T-helper 2 cell treated with Interferon-gamma antibody and Interleukin-4, amounts not matched to agents 5 μg/mL and 100 μg/mL, for 36 hours (primary cell): ENCODE measurements at regions not wholly inside any gene's neighbourhood (a gene's known extent, or its start where the extent isn't known, plus 50 kb on each side); places are given as distances from the start of the nearest gene placed in this dataset.

ENCODE experiments used
- DNase-seq: peaks from one replicate; pipeline ENCODE4 v3.0.0; 2021; ENCODE audit warnings: low spot score
- H3K27ac Mint-ChIP-seq: one replicate; pipeline ENCODE4 v1.8.0; 2021; ENCODE audit warnings: mild to moderate bottlenecking, mixed read lengths
- H3K27me3 Mint-ChIP-seq: one replicate; pipeline ENCODE4 v1.8.0; 2021; ENCODE audit warnings: low read depth, mixed read lengths
- H3K36me3 Mint-ChIP-seq: one replicate; pipeline ENCODE4 v1.8.0; 2021; ENCODE audit warnings: low read depth, mixed read lengths
- H3K4me1 Mint-ChIP-seq: one replicate; pipeline ENCODE4 v1.8.0; 2021; ENCODE audit warnings: low read depth, mixed read lengths
- H3K4me3 Mint-ChIP-seq: one replicate; pipeline ENCODE4 v1.8.0; 2022; ENCODE audit warnings: mild to moderate bottlenecking, moderate library complexity, mixed read lengths
- H3K9me3 Mint-ChIP-seq: one replicate; pipeline ENCODE4 v1.8.0; 2021; ENCODE audit warnings: mixed read lengths

DNA sequence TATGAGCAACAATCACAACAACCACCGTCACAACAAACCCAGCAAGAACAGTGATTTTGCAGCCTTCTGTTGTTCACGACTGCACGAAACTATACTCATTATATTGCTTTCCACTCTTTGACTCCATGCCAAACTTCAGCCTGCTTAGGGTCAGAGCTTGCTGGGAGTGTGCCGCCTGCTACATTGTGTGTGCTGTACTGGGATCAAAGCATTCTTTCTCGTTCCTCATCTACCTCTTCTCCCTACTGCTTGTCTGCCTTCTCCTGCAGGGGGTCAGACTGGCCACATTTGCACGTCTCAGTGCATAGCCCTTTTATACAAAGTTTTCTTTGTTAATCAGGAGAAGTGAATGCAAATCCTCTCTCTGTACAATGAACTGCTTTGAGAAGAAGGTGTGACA lies 401.6 kb upstream of the CITED2 start:
- Mint-ChIP-seq H3K27ac (no peak overlapping the region), H3K36me3 (no peaks in the 10 kb centered on the region), H3K9me3 (no peaks in the 10 kb centered on the region), H3K27me3 (no peaks in the 10 kb centered on the region), H3K4me1 (no peaks in the 10 kb centered on the region), H3K4me3 (no peak overlapping the region)
- DNase-seq: no peak

DNA sequence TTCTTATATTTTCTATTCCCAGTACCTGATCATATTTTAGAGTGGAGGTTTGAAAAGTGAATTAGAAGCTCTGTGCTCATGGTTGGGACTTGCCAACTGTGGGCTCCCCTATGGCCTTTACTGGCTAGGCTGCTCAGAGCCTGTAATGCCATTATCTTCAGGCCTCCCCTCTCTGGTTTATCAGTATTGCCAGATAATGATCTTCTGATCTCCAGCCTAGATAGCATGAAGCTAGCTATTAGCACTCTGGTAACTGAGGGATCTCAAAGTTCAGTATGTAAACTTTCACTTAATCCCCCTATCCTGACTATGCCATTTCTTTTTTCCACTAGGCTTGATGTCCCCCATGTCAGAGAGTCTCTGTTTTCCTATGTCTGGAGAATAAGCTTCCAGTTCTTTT lies 393.7 kb upstream of the CITED2 start:
- Mint-ChIP-seq H3K4me3 (no peak overlapping the region), H3K9me3 (no peaks in the 10 kb centered on the region), H3K27me3 (peaks cover 3% of the 10 kb centered on the region), H3K36me3 (no peaks in the 10 kb centered on the region), H3K4me1 (peaks cover 8% of the 10 kb centered on the region), H3K27ac (no peak overlapping the region)
- no peak for DNase-seq

DNA sequence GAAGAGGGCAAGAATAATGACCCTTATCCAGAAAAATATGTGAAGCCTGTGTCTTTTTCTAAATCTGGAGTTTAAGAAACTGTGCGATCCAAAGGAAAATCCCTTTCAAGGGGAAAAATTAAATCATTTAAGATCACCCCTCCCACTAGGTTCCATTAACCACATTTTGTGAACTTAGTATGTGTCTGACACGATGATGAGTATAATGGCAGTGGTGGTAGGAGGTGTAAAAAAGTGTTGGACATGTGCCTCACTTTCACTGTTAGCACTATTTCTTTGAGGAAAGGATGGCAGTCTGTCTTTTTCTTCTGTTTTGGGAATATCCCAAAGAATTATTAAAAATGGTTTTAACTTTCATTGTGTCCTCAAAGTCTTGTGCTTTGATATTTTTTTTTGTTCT lies 392.3 kb upstream of the CITED2 start:
- DNase-seq: no peak
- Mint-ChIP-seq H3K9me3 (no peaks in the 10 kb centered on the region), H3K27me3 (peaks cover 3% of the 10 kb centered on the region), H3K4me1 (peaks cover 8% of the 10 kb centered on the region), H3K4me3 (no peak overlapping the region), H3K36me3 (no peaks in the 10 kb centered on the region), H3K27ac (no peak overlapping the region)

DNA sequence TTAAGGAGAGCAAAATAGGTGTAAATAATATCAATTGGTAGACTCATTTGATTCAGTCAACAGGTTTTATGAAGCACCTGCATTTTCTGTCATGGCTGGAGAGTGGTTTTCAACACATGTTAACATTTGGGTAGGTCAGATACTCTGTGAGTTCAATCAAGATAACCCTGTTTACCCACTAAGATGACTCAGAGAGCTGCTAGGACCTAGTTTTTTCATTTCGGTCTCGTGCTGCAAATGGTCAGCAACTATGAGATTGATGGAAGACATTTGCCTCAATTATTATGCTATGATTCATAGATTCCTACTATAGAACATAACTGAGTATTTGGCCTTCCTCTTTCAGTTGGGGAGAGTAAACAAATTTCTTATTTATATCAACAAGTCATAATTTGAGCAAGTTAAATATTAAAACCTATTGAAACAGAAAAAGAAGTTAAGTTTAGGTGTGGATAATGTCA lies 391.4 kb upstream of the CITED2 start:
- H3K27ac Mint-ChIP-seq: no peak overlapping the region
- H3K27me3 Mint-ChIP-seq: peaks cover 3% of the 10 kb centered on the region
- DNase-seq: no peak
- no peaks in the 10 kb centered on the region for H3K9me3 Mint-ChIP-seq
- peaks cover 8% of the 10 kb centered on the region for H3K4me1 Mint-ChIP-seq
- no peaks in the 10 kb centered on the region for H3K36me3 Mint-ChIP-seq
- no peak overlapping the region for H3K4me3 Mint-ChIP-seq

DNA sequence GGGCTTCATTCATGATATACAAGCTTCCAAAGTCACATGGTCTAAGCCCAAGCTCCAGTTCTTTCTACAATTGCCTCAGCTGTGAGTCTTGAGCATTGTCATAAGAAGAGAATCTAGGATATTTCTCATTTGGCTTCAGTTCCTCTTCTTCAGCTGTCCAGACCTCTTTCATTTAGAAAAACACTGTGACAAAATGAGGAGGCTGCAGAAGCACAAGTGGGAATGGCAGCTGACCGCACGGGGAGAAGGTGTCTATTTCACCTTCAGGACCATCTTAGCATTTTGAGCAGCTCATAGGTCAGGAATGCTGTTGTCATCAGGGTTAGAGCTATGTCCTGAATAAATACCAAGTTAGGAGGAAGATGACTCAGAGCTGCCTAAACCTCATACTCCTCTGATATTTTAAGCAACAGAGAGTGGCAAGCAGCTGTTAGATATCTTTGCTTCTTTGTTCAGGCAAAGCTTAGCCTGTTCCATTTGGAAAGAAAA lies 390.1 kb upstream of the CITED2 start:
- no peaks in the 10 kb centered on the region for H3K36me3 Mint-ChIP-seq
- no peaks in the 10 kb centered on the region for H3K9me3 Mint-ChIP-seq
- H3K4me3 Mint-ChIP-seq: no peak overlapping the region
- H3K4me1 Mint-ChIP-seq: peaks cover 8% of the 10 kb centered on the region
- peak; percentile 6 for DNase-seq
- peaks cover 3% of the 10 kb centered on the region for H3K27me3 Mint-ChIP-seq
- no peak overlapping the region for H3K27ac Mint-ChIP-seq

DNA sequence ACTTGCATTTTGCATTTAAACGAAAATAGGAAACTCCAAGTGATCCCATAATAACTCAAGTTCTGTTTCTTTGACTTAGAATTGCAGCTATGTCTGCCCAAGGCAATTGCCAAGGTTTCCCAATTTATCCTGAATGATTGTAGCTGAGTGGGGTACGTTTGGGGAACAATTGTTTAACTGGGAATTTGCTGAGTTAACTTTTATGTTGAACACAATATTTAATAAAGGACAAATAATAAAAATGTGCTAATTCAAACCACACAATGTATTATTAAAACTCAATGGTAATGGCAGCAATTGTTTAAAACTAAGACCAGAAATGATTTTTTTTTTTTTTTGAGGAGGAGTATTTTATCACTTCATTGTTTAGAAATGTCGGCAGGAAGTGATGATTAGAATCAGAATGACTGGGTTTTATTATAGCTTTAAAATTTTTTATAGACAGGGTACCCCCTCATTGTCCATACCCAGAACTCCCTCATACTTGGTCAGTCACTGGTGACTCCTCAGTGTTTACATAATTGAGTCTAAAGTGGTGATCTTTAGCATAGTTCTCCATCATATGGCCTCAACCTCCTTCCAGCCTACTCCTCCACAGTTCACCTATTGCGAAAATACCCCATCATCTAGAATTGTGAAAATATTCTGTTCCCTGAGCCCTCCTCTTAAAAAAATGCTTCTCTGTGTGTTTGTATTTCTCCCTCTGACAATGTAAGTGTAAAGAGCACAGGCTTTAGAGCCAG lies 389.2 kb upstream of the CITED2 start:
- DNase-seq: no peak

DNA sequence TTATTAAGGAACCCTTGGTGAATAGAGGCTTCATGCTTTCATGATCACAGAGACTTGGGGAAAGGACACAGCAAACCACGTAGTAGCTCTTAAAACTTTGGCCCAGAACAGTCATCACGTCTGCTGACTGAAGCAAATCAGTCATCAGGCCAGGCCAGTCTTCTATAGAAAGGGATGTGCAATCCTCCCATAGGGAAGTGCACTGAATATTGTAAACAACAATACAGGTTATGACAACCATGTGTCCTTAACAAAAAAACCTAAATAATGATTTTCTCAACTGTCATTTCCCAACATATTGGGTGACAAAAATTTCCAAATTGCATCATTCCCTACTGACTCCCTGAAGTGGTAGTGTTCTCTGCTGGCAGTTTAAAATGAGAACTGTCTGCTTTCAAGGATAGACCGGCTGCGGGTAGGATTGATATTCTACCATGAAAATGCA lies 388.2 kb upstream of the CITED2 start:
- Mint-ChIP-seq H3K36me3 (no peaks in the 10 kb centered on the region), H3K9me3 (no peaks in the 10 kb centered on the region), H3K4me1 (peaks cover 8% of the 10 kb centered on the region), H3K27ac (no peak overlapping the region), H3K4me3 (no peak overlapping the region), H3K27me3 (no peaks in the 10 kb centered on the region)
- DNase-seq: no peak

More for the DNA sequence above, 389.2 kb upstream of the CITED2 start:
- Mint-ChIP-seq H3K9me3 (no peaks in the 10 kb centered on the region), H3K4me3 (no peak overlapping the region), H3K4me1 (peaks cover 8% of the 10 kb centered on the region), H3K36me3 (no peaks in the 10 kb centered on the region), H3K27ac (no peak overlapping the region), H3K27me3 (peaks cover 3% of the 10 kb centered on the region)

DNA sequence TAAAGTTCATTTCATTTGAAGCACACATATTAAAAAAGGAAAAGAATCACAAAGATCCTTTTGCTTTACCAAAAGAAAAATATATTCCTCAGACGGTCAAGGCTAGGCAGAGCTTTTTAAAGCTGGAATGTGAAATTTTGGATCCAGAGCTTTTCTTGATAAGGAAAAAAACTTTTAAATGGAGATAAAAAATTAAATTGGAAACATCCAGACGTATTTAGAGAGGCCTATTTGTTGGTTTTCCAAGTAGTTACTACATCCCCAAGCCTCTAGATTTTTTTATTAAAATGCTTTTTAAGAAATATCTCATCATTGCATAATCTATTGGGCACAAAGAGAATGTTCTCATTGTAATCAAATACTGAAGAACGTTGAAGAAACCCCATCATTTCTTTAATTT lies 385.7 kb upstream of the CITED2 start:
- no peaks in the 10 kb centered on the region for H3K27me3 Mint-ChIP-seq
- no peak overlapping the region for H3K27ac Mint-ChIP-seq
- H3K4me3 Mint-ChIP-seq: no peak overlapping the region
- H3K36me3 Mint-ChIP-seq: no peaks in the 10 kb centered on the region
- no peak for DNase-seq
- H3K4me1 Mint-ChIP-seq: peaks cover 6% of the 10 kb centered on the region
- no peaks in the 10 kb centered on the region for H3K9me3 Mint-ChIP-seq

DNA sequence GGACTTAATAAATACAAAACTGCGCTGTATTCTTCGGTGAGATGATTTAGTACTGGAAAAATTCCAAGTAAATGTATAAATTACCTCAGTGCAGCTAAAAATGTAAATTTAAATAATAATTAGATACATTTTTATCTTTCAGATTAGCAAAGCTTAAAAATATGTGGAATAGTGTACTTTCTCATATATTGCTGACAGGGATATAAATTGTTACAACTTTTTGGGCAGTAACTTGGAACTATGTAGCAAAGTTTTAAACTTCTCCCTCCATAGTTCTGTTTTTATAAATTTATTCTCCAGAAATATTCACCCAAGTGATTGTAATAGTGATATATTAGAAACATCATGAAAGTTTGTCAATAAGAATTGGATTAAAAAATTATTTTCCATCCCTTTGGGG lies 384.6 kb upstream of the CITED2 start:
- H3K27me3 Mint-ChIP-seq: no peaks in the 10 kb centered on the region
- H3K36me3 Mint-ChIP-seq: no peaks in the 10 kb centered on the region
- no peak for DNase-seq
- no peak overlapping the region for H3K4me3 Mint-ChIP-seq
- H3K9me3 Mint-ChIP-seq: no peaks in the 10 kb centered on the region
- no peaks in the 10 kb centered on the region for H3K4me1 Mint-ChIP-seq
- H3K27ac Mint-ChIP-seq: no peak overlapping the region

DNA sequence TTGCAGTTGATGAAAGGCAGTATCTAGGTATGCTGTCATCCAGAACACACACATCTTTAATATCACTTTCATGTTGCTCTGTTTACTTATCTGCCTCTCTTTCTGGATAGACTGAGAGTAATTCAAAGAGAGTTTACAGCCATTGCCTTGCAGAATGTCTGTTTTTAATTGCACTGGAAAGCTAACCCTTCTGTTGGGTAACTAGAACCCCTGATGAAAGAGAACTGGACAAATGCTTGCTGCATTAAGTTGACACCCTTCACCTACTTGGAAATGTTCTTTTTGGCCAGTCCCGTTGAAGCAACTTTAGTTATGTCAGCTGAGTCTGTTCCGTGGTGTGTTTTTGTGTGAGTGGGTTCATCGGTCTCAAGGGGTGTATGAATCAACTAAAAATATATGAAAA lies 383.8 kb upstream of the CITED2 start:
- Mint-ChIP-seq H3K27me3 (no peaks in the 10 kb centered on the region), H3K4me1 (no peaks in the 10 kb centered on the region), H3K4me3 (no peak overlapping the region), H3K9me3 (no peaks in the 10 kb centered on the region), H3K36me3 (no peaks in the 10 kb centered on the region), H3K27ac (no peak overlapping the region)
- no peak for DNase-seq

DNA sequence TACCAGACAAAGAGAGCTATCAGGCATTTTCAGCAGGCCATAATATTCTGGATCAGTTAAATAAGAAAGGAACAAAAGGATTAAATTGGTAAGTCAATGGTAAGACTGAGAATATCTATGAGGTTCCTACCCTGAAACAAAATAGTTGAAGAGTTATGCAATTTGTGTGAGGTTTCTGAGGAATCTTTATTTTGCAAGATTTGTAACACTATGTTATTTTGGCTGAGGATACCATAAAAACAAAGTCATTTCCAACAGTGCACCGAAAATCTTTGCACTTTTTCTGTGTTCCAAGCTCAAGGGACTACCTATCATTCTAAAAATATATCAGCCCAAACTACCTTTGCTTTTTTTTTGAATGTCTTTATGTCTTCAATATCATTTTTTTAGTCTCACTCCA lies 383.3 kb upstream of the CITED2 start:
- H3K9me3 Mint-ChIP-seq: no peaks in the 10 kb centered on the region
- H3K27me3 Mint-ChIP-seq: no peaks in the 10 kb centered on the region
- no peak overlapping the region for H3K27ac Mint-ChIP-seq
- no peak for DNase-seq
- H3K36me3 Mint-ChIP-seq: no peaks in the 10 kb centered on the region
- no peak overlapping the region for H3K4me3 Mint-ChIP-seq
- no peaks in the 10 kb centered on the region for H3K4me1 Mint-ChIP-seq

DNA sequence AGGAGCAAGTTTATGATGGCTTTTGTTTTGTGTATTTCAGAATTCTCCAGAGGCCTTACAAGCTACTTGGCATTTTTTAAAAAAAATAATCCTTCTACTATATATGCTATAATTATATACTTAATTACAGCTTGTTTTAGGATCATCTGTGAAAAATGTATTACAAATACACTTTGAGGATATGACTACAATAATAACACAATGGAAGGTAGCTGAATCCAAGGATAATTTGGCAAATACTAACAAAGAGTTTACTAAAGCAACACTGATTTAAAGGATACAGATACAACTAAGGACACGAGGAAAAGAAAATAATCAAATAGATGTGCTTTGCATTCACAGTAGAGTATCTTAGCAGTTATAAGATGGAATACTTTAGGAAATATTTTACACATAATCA lies 381.9 kb upstream of the CITED2 start:
- DNase-seq: no peak
- Mint-ChIP-seq H3K4me1 (no peaks in the 10 kb centered on the region), H3K36me3 (no peaks in the 10 kb centered on the region), H3K4me3 (no peak overlapping the region), H3K27ac (no peak overlapping the region), H3K9me3 (no peaks in the 10 kb centered on the region), H3K27me3 (no peaks in the 10 kb centered on the region)

DNA sequence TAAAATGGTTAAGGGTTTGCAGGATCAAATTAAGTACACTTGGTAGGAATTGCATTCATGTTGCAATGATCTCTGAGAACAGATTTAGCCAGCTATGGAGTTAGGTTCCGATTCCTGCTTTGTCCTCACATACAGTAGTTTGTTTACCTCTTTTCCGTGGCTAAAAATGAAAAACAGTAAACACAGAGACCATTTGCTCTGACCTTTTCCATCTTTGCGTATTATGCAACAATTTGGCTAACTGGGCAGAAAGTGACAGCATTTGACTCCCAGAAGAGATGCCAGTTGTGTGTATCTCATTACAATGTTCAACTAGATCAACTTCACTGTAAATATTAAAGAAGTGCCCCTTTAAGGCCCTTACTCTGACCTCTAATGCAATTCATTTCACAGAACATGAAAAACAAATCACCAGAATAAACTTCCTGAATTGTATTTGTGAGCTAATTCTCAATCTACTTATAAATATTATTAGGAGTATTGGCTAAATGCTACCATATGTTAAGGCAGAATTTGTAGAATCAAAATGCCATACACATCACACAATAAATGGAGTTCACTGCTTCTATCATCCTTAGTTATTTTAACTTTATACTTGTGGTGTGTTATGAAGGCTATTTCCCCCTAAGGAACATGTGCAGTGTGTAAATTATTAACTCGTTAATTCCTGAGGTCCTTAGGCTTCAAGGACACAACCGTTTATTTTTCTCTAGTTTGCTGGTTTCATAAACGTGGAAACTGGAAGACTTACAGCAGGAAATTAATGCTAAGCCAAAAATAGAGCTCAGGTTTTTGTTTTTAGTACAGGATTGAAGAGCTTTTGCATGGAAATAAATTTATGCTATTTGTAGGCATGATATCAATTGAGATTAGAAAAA lies 380.7 kb upstream of the CITED2 start:
- H3K27me3 Mint-ChIP-seq: no peaks in the 10 kb centered on the region
- H3K4me1 Mint-ChIP-seq: no peaks in the 10 kb centered on the region
- H3K27ac Mint-ChIP-seq: no peak overlapping the region
- no peak for DNase-seq
- no peaks in the 10 kb centered on the region for H3K36me3 Mint-ChIP-seq
- H3K4me3 Mint-ChIP-seq: no peak overlapping the region
- H3K9me3 Mint-ChIP-seq: no peaks in the 10 kb centered on the region

DNA sequence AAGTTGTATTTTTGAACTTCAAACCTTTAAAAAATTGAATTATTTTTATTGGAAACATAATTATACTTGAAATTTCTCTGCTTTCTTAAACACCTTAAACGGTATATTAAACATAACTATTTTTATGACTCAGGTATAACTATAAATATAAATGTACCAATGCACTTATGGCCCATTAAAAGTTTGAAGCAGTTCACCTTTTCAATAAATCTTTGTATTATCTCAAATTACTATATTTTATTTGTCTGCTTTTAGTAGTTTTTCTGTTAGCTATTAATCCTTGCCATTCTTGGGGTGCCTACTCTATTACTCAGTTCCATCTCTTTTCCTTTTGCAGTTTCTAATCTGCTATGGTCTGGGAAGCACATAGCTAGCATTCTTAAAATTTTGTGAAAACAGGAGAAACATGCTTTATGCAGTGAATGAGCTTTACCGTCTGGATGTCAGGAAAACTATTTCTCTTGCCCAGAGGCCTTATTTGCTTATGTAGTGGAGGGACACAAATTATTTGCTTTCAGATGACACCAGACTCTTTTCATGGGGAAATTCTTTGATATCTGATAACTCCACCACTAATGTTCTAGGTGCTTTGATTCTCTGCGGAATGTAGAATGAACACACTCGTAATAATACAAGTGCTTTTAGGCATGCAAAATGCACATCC lies 378.9 kb upstream of the CITED2 start:
- Mint-ChIP-seq H3K36me3 (no peaks in the 10 kb centered on the region), H3K4me1 (no peaks in the 10 kb centered on the region), H3K4me3 (no peak overlapping the region), H3K27me3 (no peaks in the 10 kb centered on the region), H3K9me3 (no peaks in the 10 kb centered on the region), H3K27ac (no peak overlapping the region)
- no peak for DNase-seq
